Sigmoid colon (tissue), 4 donors: ENCODE measurements at regions not wholly inside any gene's neighbourhood (a gene's known extent, or its start where the extent isn't known, plus 50 kb on each side); places are given as distances from the start of the nearest gene placed in this dataset.
"Not testable (repeated sequence)": the region's sequence is repeated elsewhere in the genome, so short reads cannot be mapped to it uniquely, and the experiment has no call there.

Experiments
- CTCF ChIP-seq, 4 experiments: fragments of 450-650 bp in 3 of 4; fragments of 200-600 bp in 1 of 4; IDR thresholded peaks; one replicate each; pipeline ENCODE4 v1.5.1; 2016 to 2019; ENCODE audit warnings: antibody characterized with exemption in 4 of 4, mild to moderate bottlenecking in 3 of 4, moderate library complexity in 2 of 4
- EP300 ChIP-seq, 4 donors: sonication (generic); formaldehyde crosslinking; IDR thresholded peaks; one replicate each; pipeline ENCODE4 v1.6.1; 2017; ENCODE audit warnings: antibody characterized with exemption in 4 of 4
- POLR2A ChIP-seq, 2 donors: fragments of 450-650 bp; IDR thresholded peaks; one replicate each; pipeline ENCODE4 v1.6.1; 2016; ENCODE audit warnings: antibody characterized with exemption in 2 of 2, mild to moderate bottlenecking in 2 of 2, moderate library complexity in 2 of 2
- POLR2AphosphoS5 ChIP-seq, 4 donors: sonication (generic); formaldehyde crosslinking; IDR thresholded peaks; one replicate each; pipeline ENCODE4 v1.6.1; 2017; ENCODE audit warnings: antibody characterized with exemption in 4 of 4

DNA sequence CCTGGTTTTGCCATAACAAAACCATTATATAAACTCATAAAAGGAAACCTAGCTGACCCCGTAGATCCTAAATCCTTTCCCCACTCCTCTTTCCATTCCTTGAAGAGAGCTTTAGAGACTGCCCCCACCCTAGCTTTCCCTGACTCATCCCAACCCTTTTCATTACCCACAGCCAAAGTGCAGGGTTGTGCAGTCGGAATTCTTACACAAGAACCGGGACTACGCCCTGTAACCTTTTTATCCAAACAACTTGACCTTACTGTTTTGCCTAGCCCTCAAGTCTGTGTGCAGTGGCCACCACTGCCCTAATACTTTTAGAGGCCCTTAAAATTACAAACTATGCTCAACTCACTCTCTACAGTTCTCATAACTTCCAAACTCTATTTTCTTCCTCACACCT, 116.0 kb upstream of the PTPN13 start:
- not testable (repeated sequence) for TF ChIP-seq CTCF, POLR2A, EP300, POLR2AphosphoS5 (IDR thresholded peaks at IDR 0.05)
